ENCODE measurements at regions not wholly inside any gene's neighbourhood (a gene's known extent, or its start where the extent isn't known, plus 50 kb on each side); places are given as distances from the start of the nearest gene placed in this dataset.
"Not testable (repeated sequence)": the region's sequence is repeated elsewhere in the genome, so short reads cannot be mapped to it uniquely, and the experiment has no call there.

GRCh38 chr14:82636426-82636825, 1102.8 kb upstream of the SEL1L start:
- no peak for DNase-seq

GRCh38 chr14:82641050-82641540, 1107.4 kb upstream of the SEL1L start:
- no peak for DNase-seq

GRCh38 chr14:82642425-82642824, 1108.8 kb upstream of the SEL1L start:
- DNase-seq, result peak; percentile 28

- DNase-seq, result no peak
These were observed 1113.6 kb upstream of the SEL1L start for GRCh38 chr14:82647088-82647810.

- DNase-seq, result no peak
These were observed 1122.1 kb upstream of the SEL1L start for GRCh38 chr14:82655770-82656169.

GRCh38 chr14:82657186-82657675, 1123.6 kb upstream of the SEL1L start:
- DNase-seq, result no peak

GRCh38 chr14:82661258-82661657, 1127.6 kb upstream of the SEL1L start:
- no peak for DNase-seq

GRCh38 chr14:82667006-82667405, 1133.4 kb upstream of the SEL1L start:
- DNase-seq, result no peak

- DNase-seq, result no peak
These were observed 1133.8 kb upstream of the SEL1L start for GRCh38 chr14:82667501-82667900.

GRCh38 chr14:82676403-82676802, 1142.8 kb upstream of the SEL1L start:
- DNase-seq, result no peak

GRCh38 chr14:82689948-82690347, 1156.3 kb upstream of the SEL1L start:
- no peak for DNase-seq

- not testable (repeated sequence) for DNase-seq
These were observed 1157.5 kb upstream of the SEL1L start for GRCh38 chr14:82691191-82691590.

GRCh38 chr14:82694820-82695219, 1161.2 kb upstream of the SEL1L start:
- no peak for DNase-seq

GRCh38 chr14:82704218-82704617, 1170.6 kb upstream of the SEL1L start:
- no peak for DNase-seq

- DNase-seq, result peak; percentile 52
These were observed 1176.7 kb upstream of the SEL1L start for GRCh38 chr14:82710267-82710841.

- no peak for DNase-seq
These were observed 1186.0 kb upstream of the SEL1L start for GRCh38 chr14:82719617-82720016.

- DNase-seq, result no peak
These were observed 1186.8 kb upstream of the SEL1L start for GRCh38 chr14:82720431-82720830.

GRCh38 chr14:82720946-82721345, 1187.3 kb upstream of the SEL1L start:
- no peak for DNase-seq

- no peak for DNase-seq
These were observed 1190.7 kb upstream of the SEL1L start for GRCh38 chr14:82724316-82724715.

- DNase-seq, result no peak
These were observed 1191.6 kb upstream of the SEL1L start for GRCh38 chr14:82725213-82725612.

- DNase-seq, result no peak
These were observed 1197.9 kb upstream of the SEL1L start for GRCh38 chr14:82731526-82731925.

- no peak for DNase-seq
These were observed 1206.9 kb upstream of the SEL1L start for GRCh38 chr14:82740547-82740946.

GRCh38 chr14:82755476-82755875, 1221.8 kb upstream of the SEL1L start:
- DNase-seq, result no peak

GRCh38 chr14:82755923-82756322, 1222.3 kb upstream of the SEL1L start:
- DNase-seq, result no peak

- DNase-seq, result no peak
These were observed 1224.1 kb upstream of the SEL1L start for GRCh38 chr14:82757776-82758175.
